HG03097 (cell line): ENCODE measurements at regions not wholly inside any gene's neighbourhood (a gene's known extent, or its start where the extent isn't known, plus 50 kb on each side); places are given as distances from the start of the nearest gene placed in this dataset.
A peak's percentile ranks its signal among the peaks of the same experiment; 100 is the strongest.

Experiments used
- ATAC-seq: cut with Tn5 transposase; IDR thresholded peaks from one replicate; pipeline ENCODE4 v1.9.1; 2021; ENCODE audit not compliant: unreplicated experiment, low FRiP score

GRCh38 chr4:74878323-74878722 lies 54.6 kb upstream of the PARM1 start:
- no peak for ATAC-seq

- ATAC-seq: no peak
Measured at GRCh38 chr4:74875451-74875850, 57.5 kb upstream of the PARM1 start.

- peak; percentile 35 for ATAC-seq
Measured at GRCh38 chr4:74874753-74875367, 58.1 kb upstream of the PARM1 start.

GRCh38 chr4:74873545-74874301 lies 59.2 kb upstream of the PARM1 start:
- ATAC-seq: peak; percentile 96

- ATAC-seq: no peak
Measured at GRCh38 chr4:74858921-74859562, 64.7 kb upstream of the BTC start.

GRCh38 chr4:74855879-74856278 lies 61.6 kb upstream of the BTC start:
- no peak for ATAC-seq

- ATAC-seq: no peak
Measured at GRCh38 chr4:74848774-74849173, 54.5 kb upstream of the BTC start.

- no peak for ATAC-seq
Measured at GRCh38 chr4:74845834-74846233, 51.5 kb upstream of the BTC start.
